Loucy (cell line): ENCODE measurements at regions not wholly inside any gene's neighbourhood (a gene's known extent, or its start where the extent isn't known, plus 50 kb on each side); places are given as distances from the start of the nearest gene placed in this dataset.

Experiments used
- EZH2phosphoT487 ChIP-seq: fragments of 200-600 bp; IDR thresholded peaks from 2 replicates; pipeline ENCODE4 v1.6.1; 2018; ENCODE audit warnings: antibody characterized with exemption, mild to moderate bottlenecking, moderate library complexity, borderline replicate concordance
- TF ChIP-seq, protein P1 (sequence below): fragments of 200-600 bp; sonication (generic); conservative IDR thresholded peaks from 2 replicates; pipeline ENCODE4 v1.5.1; 2014; ENCODE audit warnings: mild to moderate bottlenecking, antibody characterized with exemption, low read length

DNA sequence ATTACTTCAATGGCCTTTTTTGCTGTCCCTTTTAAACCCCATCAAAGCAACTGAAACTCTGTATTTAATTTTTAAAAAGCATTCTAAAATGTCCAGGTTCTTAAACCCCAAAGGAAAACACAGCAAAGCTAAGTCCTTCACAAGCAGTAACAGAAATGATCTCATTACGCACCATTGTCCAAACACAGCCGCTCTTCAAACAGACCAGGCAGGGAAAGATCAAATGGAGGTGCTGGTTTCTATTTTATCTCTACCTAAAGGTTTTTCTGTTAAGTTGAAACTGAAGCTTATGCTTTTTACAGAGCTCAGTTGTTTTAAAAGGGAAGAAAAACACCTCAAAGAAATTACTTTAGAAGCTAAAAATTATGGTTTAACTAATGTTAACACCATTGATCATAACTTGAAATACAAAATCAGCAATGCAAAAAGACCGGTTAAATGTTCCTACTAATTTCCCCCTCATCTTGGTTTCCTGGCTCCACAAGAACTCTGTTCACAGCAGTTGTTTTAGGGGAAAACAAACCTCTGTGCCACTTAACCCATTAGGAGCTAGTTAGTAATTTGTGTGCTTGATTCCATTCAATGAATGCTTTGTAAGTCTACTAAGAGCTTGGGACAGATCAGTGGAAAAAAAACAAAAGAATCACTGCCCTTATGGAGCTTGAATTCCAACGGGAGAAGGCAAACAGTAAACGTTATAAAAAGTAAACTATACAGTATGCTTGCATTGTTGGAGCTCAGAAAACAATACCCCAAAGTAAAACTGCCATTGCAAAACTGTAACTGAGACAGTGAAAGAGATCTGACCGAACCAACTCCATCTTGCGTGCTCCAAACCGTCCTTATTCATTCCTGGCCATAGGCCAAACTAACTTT lies 87.4 kb downstream of the CD24 start:
- TF ChIP-seq, protein P1, sequence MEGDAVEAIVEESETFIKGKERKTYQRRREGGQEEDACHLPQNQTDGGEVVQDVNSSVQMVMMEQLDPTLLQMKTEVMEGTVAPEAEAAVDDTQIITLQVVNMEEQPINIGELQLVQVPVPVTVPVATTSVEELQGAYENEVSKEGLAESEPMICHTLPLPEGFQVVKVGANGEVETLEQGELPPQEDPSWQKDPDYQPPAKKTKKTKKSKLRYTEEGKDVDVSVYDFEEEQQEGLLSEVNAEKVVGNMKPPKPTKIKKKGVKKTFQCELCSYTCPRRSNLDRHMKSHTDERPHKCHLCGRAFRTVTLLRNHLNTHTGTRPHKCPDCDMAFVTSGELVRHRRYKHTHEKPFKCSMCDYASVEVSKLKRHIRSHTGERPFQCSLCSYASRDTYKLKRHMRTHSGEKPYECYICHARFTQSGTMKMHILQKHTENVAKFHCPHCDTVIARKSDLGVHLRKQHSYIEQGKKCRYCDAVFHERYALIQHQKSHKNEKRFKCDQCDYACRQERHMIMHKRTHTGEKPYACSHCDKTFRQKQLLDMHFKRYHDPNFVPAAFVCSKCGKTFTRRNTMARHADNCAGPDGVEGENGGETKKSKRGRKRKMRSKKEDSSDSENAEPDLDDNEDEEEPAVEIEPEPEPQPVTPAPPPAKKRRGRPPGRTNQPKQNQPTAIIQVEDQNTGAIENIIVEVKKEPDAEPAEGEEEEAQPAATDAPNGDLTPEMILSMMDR: no peak
- no peak for TF ChIP-seq EZH2phosphoT487
